Stimulated activated naive CD8-positive, alpha-beta T cell treated with anti-CD3 and anti-CD28 coated beads, Interleukin-15, Interleukin-2, amounts not matched to agents 100 U/mL and 50 U/mL, for 24 hours (primary cell): ENCODE measurements at regions not wholly inside any gene's neighbourhood (a gene's known extent, or its start where the extent isn't known, plus 50 kb on each side); places are given as distances from the start of the nearest gene placed in this dataset.

ENCODE experiments used
- ATAC-seq: fragments of 150-1000 bp; cut with Tn5 transposase; one replicate; pipeline ENCODE4 v1.10.0; 2021
- DNase-seq: peaks from one replicate; pipeline ENCODE4 v3.0.0; 2021

GRCh38 chr4:19791422-19792123 is 460.1 kb upstream of the SLIT2 start:
- no peak for ATAC-seq
- DNase-seq: no peak

- DNase-seq (no peak), ATAC-seq (no peak)
Measured at GRCh38 chr4:19786616-19787015, 465.1 kb upstream of the SLIT2 start.

GRCh38 chr4:19783667-19784223 is 468.0 kb upstream of the SLIT2 start:
- DNase-seq: no peak

GRCh38 chr4:19780871-19781270 is 470.8 kb upstream of the SLIT2 start:
- ATAC-seq (no peak), DNase-seq (no peak)

More at GRCh38 chr4:19783667-19784223, 468.0 kb upstream of the SLIT2 start:
- ATAC-seq: no peak

GRCh38 chr4:19776929-19777328 is 474.8 kb upstream of the SLIT2 start:
- ATAC-seq (no peak), DNase-seq (no peak)

GRCh38 chr4:19776021-19776459 is 475.7 kb upstream of the SLIT2 start:
- DNase-seq: no peak
- ATAC-seq: no peak

- no peak for DNase-seq
- no peak for ATAC-seq
Measured at GRCh38 chr4:19774690-19775256, 476.9 kb upstream of the SLIT2 start.

- ATAC-seq (no peak), DNase-seq (no peak)
Measured at GRCh38 chr4:19772581-19772980, 479.1 kb upstream of the SLIT2 start.

GRCh38 chr4:19756661-19757060 is 495.0 kb upstream of the SLIT2 start:
- ATAC-seq: no peak
- no peak for DNase-seq

GRCh38 chr4:19752599-19752998 is 499.1 kb upstream of the SLIT2 start:
- DNase-seq (no peak), ATAC-seq (no peak)

- ATAC-seq (no peak), DNase-seq (no peak)
Measured at GRCh38 chr4:19748519-19749479, 502.9 kb upstream of the SLIT2 start.

GRCh38 chr4:19746377-19746776 is 505.3 kb upstream of the SLIT2 start:
- ATAC-seq (no peak), DNase-seq (no peak)

GRCh38 chr4:19743115-19743638 is 508.5 kb upstream of the SLIT2 start:
- ATAC-seq (no peak), DNase-seq (no peak)

GRCh38 chr4:19739101-19739651 is 512.5 kb upstream of the SLIT2 start:
- DNase-seq (no peak), ATAC-seq (no peak)

- DNase-seq (no peak), ATAC-seq (no peak)
Measured at GRCh38 chr4:19736968-19737756, 514.5 kb upstream of the SLIT2 start.

- no peak for ATAC-seq
- no peak for DNase-seq
Measured at GRCh38 chr4:19735012-19735411, 516.7 kb upstream of the SLIT2 start.

- ATAC-seq (no peak), DNase-seq (no peak)
Measured at GRCh38 chr4:19729886-19730651, 521.6 kb upstream of the SLIT2 start.

GRCh38 chr4:19728773-19729172 is 522.9 kb upstream of the SLIT2 start:
- ATAC-seq (no peak), DNase-seq (no peak)

- DNase-seq: no peak
- no peak for ATAC-seq
Measured at GRCh38 chr4:19727141-19727540, 524.6 kb upstream of the SLIT2 start.

- DNase-seq (no peak), ATAC-seq (no peak)
Measured at GRCh38 chr4:19725130-19725529, 526.6 kb upstream of the SLIT2 start.
